CD4-positive, alpha-beta T cell treated with Interleukin-1 beta for 1 hour (primary cell): ENCODE measurements at regions not wholly inside any gene's neighbourhood (a gene's known extent, or its start where the extent isn't known, plus 50 kb on each side); places are given as distances from the start of the nearest gene placed in this dataset.

ENCODE experiments used
- DNase-seq, 2 donors: peaks; one replicate each; pipeline ENCODE4 v3.0.0-alpha.2; 2020 to 2022

GRCh38 chr2:147100406-147101035 is 744.3 kb upstream of the ACVR2A start:
- DNase-seq = no peak

DNA sequence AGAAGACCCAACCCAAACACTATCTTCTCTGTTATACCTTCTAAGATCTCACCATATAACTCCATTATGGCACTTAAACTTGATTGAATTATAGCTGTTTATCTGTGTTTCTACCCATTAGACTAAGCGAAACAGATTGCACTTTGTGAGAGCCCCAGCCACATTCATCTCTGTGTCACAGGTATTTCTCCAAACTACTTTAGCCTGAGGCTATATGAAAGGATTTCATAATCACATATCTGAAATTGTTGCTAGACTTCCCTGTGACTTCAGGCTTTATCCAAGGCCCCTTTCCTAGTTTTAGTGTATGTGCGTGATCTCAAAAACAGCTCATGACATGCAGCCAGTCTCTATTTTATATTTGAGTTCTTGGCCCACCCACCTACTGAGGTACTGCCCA is 745.0 kb upstream of the ACVR2A start:
- no peak for DNase-seq

- no peak for DNase-seq
These were observed 745.9 kb upstream of the ACVR2A start for GRCh38 chr2:147098940-147099339.

- no peak for DNase-seq
These were observed 747.1 kb upstream of the ACVR2A start for GRCh38 chr2:147097747-147098146.

DNA sequence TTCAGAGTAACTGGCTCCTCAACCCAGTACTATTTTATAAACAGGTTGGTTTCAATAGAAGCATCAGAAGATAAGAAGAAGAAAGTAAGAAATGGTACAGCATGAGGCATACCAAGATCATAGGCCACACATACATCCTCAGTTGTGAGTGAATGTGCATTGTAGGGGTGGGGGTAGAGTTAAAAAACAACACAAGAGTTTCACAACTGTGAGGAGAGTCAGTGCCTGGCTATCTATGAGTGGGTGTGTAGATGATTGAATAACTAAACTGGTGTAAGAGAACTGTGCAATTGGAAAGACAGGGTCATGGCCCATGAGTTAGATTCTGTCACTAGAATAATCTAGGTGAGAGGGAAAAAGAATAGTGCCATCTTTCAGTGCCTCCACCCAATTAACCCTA is 748.2 kb upstream of the ACVR2A start:
- no peak for DNase-seq

- DNase-seq = no peak
These were observed 749.5 kb upstream of the ACVR2A start for GRCh38 chr2:147095376-147095775.

- no peak for DNase-seq
These were observed 750.8 kb upstream of the ACVR2A start for GRCh38 chr2:147094077-147094476.

DNA sequence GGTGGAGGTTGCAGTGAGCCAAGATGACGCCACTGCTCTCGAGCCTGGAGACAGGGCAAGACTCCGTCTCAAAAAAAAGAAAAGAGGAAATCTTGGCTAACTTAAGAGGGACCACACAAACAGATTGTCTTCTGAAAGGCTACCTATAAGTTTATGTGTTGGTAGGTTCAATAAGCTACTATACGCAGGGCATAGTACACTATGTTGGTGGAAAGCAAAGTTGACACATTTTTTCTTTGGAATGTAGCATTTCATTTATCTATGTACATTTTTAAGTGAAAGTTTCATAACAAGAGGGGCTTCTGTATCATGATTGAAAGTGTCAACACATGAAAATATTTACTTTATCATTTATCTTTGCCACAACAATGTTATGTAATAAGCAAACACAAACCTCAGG is 752.6 kb upstream of the ACVR2A start:
- DNase-seq = no peak

DNA sequence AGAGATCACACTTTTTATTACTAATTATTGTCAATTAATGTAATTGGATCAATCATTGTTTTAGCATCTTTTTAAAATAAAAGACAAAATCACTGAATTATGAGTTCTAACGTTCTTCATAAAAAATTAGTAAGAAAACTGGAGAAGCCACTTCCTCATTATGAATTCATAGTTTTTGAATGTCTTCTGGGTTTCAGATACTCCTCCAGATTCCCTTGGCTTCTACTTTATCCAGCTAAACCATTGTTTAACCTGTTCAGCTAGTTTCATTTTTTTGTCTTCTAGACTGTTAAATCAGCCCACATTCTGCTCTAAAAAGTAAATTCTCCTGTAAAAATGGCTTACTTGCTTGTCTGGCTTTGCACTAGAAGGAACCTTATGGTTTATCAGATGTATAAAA is 753.4 kb upstream of the ACVR2A start:
- DNase-seq = no peak

- no peak for DNase-seq
These were observed 756.0 kb upstream of the ACVR2A start for GRCh38 chr2:147088871-147089270.

DNA sequence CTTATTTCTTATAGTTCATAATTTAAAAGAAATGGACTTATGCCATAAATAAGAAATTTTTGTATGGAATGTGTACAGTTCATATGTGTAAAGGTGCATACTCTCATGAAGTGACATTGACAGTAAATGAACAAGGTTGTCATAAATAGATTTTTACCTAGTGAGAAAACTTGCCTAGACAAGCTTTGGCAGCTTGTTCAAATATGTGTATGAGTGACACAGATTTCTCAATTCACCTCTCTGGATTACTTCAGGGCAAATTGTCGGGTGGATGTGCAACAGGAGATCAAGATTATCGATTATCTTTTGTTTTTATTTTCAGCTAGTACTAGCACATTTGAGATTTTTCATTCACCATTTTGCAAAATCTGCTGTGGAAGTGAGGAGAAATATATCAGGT is 758.1 kb upstream of the ACVR2A start:
- DNase-seq = no peak

- no peak for DNase-seq
These were observed 761.2 kb upstream of the ACVR2A start for GRCh38 chr2:147083664-147084063.

GRCh38 chr2:147082850-147083522 is 761.8 kb upstream of the ACVR2A start:
- peak; percentile 12 to 63 for DNase-seq

GRCh38 chr2:147081831-147082230 is 763.0 kb upstream of the ACVR2A start:
- no peak for DNase-seq

GRCh38 chr2:147076634-147077033 is 768.2 kb upstream of the ACVR2A start:
- no peak for DNase-seq

DNA sequence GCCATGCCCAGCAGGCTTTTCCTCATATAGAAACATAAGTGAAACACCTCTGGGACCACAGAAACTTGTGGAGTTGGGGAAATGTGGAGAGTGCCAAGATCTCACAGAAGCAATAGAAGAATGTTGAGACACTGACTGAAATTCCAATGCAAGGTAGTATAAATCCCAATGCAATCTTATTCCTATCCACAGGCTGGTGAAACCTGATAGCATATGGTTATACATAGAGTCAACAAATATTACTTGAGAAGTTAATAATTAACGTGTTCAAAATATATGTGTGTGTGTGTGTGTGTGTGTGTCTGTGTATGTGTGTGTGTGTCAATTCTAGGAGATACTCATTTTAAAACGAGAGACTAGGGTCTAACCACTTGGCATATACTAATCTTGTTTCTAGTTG is 776.8 kb upstream of the ACVR2A start:
- no peak for DNase-seq

DNA sequence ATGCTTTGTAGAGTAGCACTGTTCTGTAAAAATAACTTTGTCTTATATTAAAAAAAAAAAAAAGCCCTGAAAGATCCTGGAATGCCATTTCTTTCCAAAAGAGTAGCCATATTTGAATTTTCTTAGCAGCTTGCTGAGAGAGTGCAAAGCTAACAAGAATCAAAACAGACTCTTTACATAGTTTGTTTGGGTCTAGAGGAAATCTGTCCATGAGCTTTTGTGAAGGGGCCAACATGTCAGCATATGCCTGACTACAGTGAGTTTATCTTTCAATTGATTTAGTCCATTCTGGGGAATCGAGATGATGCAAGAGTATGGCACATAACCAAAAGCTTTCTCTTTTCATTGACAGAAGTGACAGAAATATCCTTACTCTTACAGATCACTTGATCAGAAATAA is 777.7 kb upstream of the ACVR2A start:
- DNase-seq = no peak

DNA sequence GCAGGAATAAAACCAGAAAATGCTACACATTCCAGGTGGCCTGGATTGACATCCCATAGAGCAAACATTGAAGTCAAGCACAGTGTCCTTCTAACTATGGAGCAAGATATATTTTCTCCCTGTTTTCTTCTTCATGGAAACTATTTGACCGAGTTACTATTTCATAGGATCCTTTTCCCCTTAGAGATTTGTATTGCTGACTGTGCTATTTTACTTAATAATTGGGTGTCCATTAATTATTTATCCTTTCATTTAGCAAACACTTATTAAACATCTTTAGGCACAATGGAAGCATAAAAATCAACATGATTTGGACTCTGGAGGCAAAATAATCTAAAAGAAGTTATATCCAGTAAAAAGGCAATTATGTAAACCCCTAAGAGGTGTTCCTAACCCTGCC is 782.8 kb upstream of the ACVR2A start:
- no peak for DNase-seq

- no peak for DNase-seq
These were observed 783.6 kb upstream of the ACVR2A start for GRCh38 chr2:147061269-147061668.

DNA sequence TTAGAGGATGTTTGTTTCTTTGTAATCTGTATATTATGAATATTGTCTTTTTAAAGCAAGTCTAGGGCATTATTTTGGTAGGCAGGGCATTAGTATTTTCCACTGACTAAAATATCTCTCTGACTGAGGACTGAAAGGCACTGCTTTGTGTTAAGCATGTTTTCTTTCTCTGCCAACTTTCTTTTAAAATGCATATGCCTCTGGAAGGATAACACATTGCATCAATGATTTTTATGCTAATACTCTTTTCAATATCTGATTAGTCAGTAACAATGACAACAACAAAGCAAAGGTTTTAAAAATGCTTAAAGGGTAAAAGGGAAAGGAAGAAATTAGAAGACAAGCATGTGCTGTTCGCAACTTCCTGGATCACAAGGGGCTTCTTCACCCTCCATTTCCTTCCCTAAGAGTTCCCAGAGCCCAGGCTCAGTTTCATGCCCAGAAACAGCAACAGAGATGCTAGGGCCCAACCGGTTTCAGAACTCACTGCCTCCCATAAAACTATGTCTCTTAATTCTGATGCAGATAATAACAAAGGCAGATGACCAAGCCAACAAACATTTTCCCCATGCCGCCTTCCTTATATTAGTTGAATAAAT is 786.8 kb upstream of the ACVR2A start:
- no peak for DNase-seq

- no peak for DNase-seq
These were observed 793.0 kb upstream of the ACVR2A start for GRCh38 chr2:147051814-147052213.

- no peak for DNase-seq
These were observed 793.6 kb upstream of the ACVR2A start for GRCh38 chr2:147051248-147051647.

GRCh38 chr2:147049957-147050356 is 794.9 kb upstream of the ACVR2A start:
- DNase-seq = no peak

DNA sequence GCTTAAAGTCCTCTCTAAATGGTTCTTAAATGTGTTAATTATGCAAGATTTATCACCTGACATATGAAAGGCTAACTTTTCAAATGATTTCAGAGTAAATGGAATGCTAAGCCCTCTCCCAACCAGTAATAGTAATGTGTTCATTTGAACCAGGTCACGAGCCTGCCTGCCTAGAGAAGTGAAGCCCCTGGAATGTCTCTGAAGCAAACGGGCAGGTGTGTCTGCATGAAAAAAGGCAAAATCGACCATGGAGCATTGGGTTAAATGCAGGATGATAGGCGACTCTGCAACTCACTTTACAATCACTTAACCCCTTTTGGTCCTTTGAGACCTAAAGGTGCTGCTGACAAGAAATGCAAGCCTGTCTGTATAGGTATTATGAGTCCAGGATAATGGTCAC is 798.4 kb upstream of the ACVR2A start:
- no peak for DNase-seq

DNA sequence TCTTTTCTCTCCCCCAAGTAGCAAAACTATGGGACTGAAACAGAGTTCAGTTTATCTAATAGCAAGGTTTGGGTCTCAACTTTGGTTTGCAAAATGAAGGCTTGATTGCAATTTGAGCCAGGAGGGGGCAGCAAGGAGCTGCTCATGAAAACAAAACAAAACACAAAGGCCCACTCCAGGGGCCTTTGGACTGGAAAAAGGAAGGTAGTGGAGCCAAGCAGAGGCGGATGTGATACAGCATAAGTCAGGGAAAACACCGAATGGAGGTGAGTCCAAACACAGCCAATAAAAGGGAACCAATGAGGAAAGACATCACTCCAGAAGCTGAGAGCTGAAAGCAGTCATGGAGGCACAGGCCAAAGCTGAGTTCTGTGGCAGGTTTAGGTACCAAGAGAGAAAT is 799.7 kb upstream of the ACVR2A start:
- peak; percentile 4 to 34 for DNase-seq
